ENCODE measurements at regions not wholly inside any gene's neighbourhood (a gene's known extent, or its start where the extent isn't known, plus 50 kb on each side); places are given as distances from the start of the nearest gene placed in this dataset.
A peak's percentile ranks its signal among the peaks of the same experiment; 100 is the strongest.
"Not testable (repeated sequence)": the region's sequence is repeated elsewhere in the genome, so short reads cannot be mapped to it uniquely, and the experiment has no call there.

GRCh38 chr14:45551240-45551820 lies 298.3 kb upstream of the MIS18BP1 start:
- H3K4ac ChIP-seq (replicated peaks; ENCODE audit: insufficient read length, low read depth, low read length); H4K20me1 ChIP-seq (replicated peaks in 1 of 2; ENCODE audit: control insufficient read depth in 1 of 2, insufficient read depth in 2 of 2, low read length in 2 of 2); POLR2A ChIA-PET (ENCODE audit: partially characterized antibody); H3K56ac ChIP-seq (replicated peaks; ENCODE audit: insufficient read length, low read depth, low read length); H4K5ac ChIP-seq (ENCODE audit: insufficient read length, low read depth, low read length); H4K91ac ChIP-seq (replicated peaks; ENCODE audit: insufficient read length, low read length); H2BK20ac ChIP-seq (ENCODE audit: low read length); H3K9me3 ChIP-seq (ENCODE audit: insufficient read depth in 2 of 2, low read depth in 1 of 2, low read length in 1 of 2); H3K14ac ChIP-seq (ENCODE audit: insufficient read length); H3K36me3 ChIP-seq (ENCODE audit: control insufficient read depth in 2 of 4, insufficient read depth in 4 of 4, low read length in 3 of 4); H2BK12ac ChIP-seq (ENCODE audit: low read depth, low read length); H3K4me1 ChIP-seq (replicated peaks in 1 of 4; ENCODE audit: control insufficient read depth in 3 of 4, insufficient read depth in 4 of 4, low read length in 3 of 4); H3K18ac ChIP-seq (ENCODE audit: extremely low read depth, low read length); H2BK5ac ChIP-seq (ENCODE audit: low read depth, low read length); FAIRE-seq; H3K79me2 ChIP-seq (ENCODE audit: control insufficient read depth in 1 of 2, insufficient read depth in 2 of 2, low read length in 2 of 2); H3K23ac ChIP-seq (ENCODE audit: insufficient read length); H2BK120ac ChIP-seq (replicated peaks; ENCODE audit: low read depth, low read length); H3K79me1 ChIP-seq (ENCODE audit: low read depth, low read length); H3K27me3 ChIP-seq (replicated peaks in 1 of 4; ENCODE audit: control insufficient read depth in 3 of 4, extremely low read depth in 1 of 4, insufficient read depth in 3 of 4, low read length in 3 of 4); H3K23me2 ChIP-seq (ENCODE audit: low read depth, low read length); H2BK15ac ChIP-seq (ENCODE audit: low read length); H2AK5ac ChIP-seq (ENCODE audit: low read depth, low read length): not testable (repeated sequence)
- Histone ChIP-seq H3K27ac (ENCODE audit: low read depth, low read length) (peak overlapping the region; percentile 62; the same call in 1 of the 2 replicates), H3K9ac (replicated peaks in 1 of 4; ENCODE audit: extremely low read depth in 1 of 4, low read depth in 3 of 4, low read length in 3 of 4) (peak overlapping the region in 3 of 4 experiments; percentile 36 to 72 (median 42); a peak in 4 of 7 replicates), H4K8ac (ENCODE audit: extremely low read depth, insufficient read depth, low read length) (peak overlapping the region; percentile 51; the same call in 1 of the 2 replicates), H3K4me2 (ENCODE audit: insufficient read depth in 1 of 2, low read depth in 2 of 2, low read length in 2 of 2) (peak overlapping the region; percentile 75), H3K4me3 (ENCODE audit: extremely low read depth in 1 of 4, insufficient read depth in 2 of 4, low read depth in 3 of 4, low read length in 4 of 4) (peak overlapping the region; percentile 31 to 54 (median 47); a peak in 6 of 8 replicates), H2AFZ (ENCODE audit: low read length) (peak overlapping the region; percentile 77; the same call in 1 of the 2 replicates)
- WGBS, 2 experiments (ENCODE audit: extremely low coverage in 1 of 2, insufficient coverage in 1 of 2, insufficient read length in 1 of 2, insufficient replicate concordance in 2 of 2, low coverage in 1 of 2, low lambda C conversion rate in 2 of 2, missing lambda C conversion rate in 1 of 2): 24% methylated on average over 16 of the region's 16 CpGs; no CpG with 5 or more reads in 1 of the 2 experiments
- TF ChIP-seq TAF1 (IDR thresholded peaks at IDR 0.05; ENCODE audit: low read depth, low read length) (0 out of 2 replicates have a peak, but pooled peaks have one; percentile 21), YY1 (IDR thresholded peaks at IDR 0.05; ENCODE audit: low read depth, low read length) (0 out of 2 replicates have a peak, but pooled peaks have one; percentile 24)
- CTCF ChIA-PET (ENCODE audit: partially characterized antibody): interaction anchor here (1.2 to 1.4 kb wide), 2 partner anchors 21 to 25 kb away, joined by 4 to 5 read pairs; no protein-coding TSS in a partner anchor
- peak in 1 of 2 experiments; percentile 63 for DNase-seq (ENCODE audit: low read depth in 1 of 2, low spot score in 2 of 2)

Measured in H1 (cell line).